MM.1S (cell line): ENCODE measurements at regions not wholly inside any gene's neighbourhood (a gene's known extent, or its start where the extent isn't known, plus 50 kb on each side); places are given as distances from the start of the nearest gene placed in this dataset.

Experiments used
- DNase-seq: peaks from one replicate; pipeline ENCODE4 v3.0.0-alpha.2; 2015
- H2AFZ ChIP-seq: fragments of 300-600 bp; sonication (generic); 2 replicates; pipeline ENCODE4 v1.6.0; 2016; ENCODE audit warnings: antibody characterized with exemption, low read length
- H3F3A ChIP-seq: fragments of 300-600 bp; sonication (generic); 2 replicates; pipeline ENCODE4 v1.6.1; 2016; ENCODE audit warnings: mild to moderate bottlenecking, antibody characterized with exemption, low read length, moderate library complexity, mixed read lengths; ENCODE audit not compliant: insufficient read depth
- H3K27ac ChIP-seq: fragments of 300-600 bp; sonication (generic); 2 replicates; pipeline ENCODE4 v1.5.1; 2016; ENCODE audit warnings: mild to moderate bottlenecking, low read length
- H3K27me3 ChIP-seq: fragments of 300-600 bp; sonication (generic); replicated peaks from 2 replicates; pipeline ENCODE4 v1.6.0; 2016; ENCODE audit warnings: low read length; ENCODE audit not compliant: insufficient read depth
- H3K36me3 ChIP-seq: fragments of 300-600 bp; sonication (generic); replicated peaks from 2 replicates; pipeline ENCODE4 v1.6.1; 2016; ENCODE audit warnings: mild to moderate bottlenecking, low read length, mixed read lengths; ENCODE audit not compliant: insufficient read depth
- H3K4me1 ChIP-seq: fragments of 300-600 bp; sonication (generic); 2 replicates; pipeline ENCODE4 v1.6.1; 2016; ENCODE audit warnings: low read length, mixed read lengths
- H3K4me2 ChIP-seq: fragments of 300-600 bp; sonication (generic); 2 replicates; pipeline ENCODE4 v1.6.0; 2016; ENCODE audit warnings: low read depth, low read length
- H3K4me3 ChIP-seq: fragments of 300-600 bp; sonication (generic); 2 replicates; pipeline ENCODE4 v1.5.1; 2016; ENCODE audit warnings: low read length, mixed read lengths
- H3K79me2 ChIP-seq: fragments of 300-600 bp; sonication (generic); 2 replicates; pipeline ENCODE4 v1.6.1; 2016; ENCODE audit warnings: mixed run types, low read length, mixed read lengths
- H3K9ac ChIP-seq: fragments of 300-600 bp; sonication (generic); 2 replicates; pipeline ENCODE4 v1.6.1; 2016; ENCODE audit warnings: low read length, mixed read lengths
- H3K9me2 ChIP-seq: fragments of 300-600 bp; sonication (generic); replicated peaks from 2 replicates; pipeline ENCODE4 v1.6.1; 2016; ENCODE audit warnings: mild to moderate bottlenecking, low read length, mixed read lengths; ENCODE audit not compliant: insufficient read depth
- H3K9me3 ChIP-seq: fragments of 300-600 bp; sonication (generic); replicated peaks from 2 replicates; pipeline ENCODE4 v1.6.1; 2016; ENCODE audit warnings: mild to moderate bottlenecking, low read length, mixed read lengths; ENCODE audit not compliant: insufficient read depth
- H4K20me1 ChIP-seq: fragments of 300-600 bp; sonication (generic); 2 replicates; pipeline ENCODE4 v1.6.1; 2016; ENCODE audit warnings: mild to moderate bottlenecking, low read length, moderate library complexity, mixed read lengths; ENCODE audit not compliant: insufficient read depth
- EZH2 ChIP-seq: fragments of 300-600 bp; sonication (generic); optimal IDR thresholded peaks from 2 replicates; pipeline ENCODE3; 2017; ENCODE audit warnings: low read depth, mild to moderate bottlenecking, antibody characterized with exemption, low read length, mixed read lengths
- EZH2phosphoT487 ChIP-seq: fragments of 300-600 bp; sonication (generic); IDR thresholded peaks from 2 replicates; pipeline ENCODE4 v1.6.1; 2018; ENCODE audit warnings: antibody characterized with exemption, low read length
- TF ChIP-seq, protein P1 (sequence below): fragments of 300-600 bp; sonication (generic); IDR thresholded peaks from 2 replicates; pipeline ENCODE4 v1.5.1; 2016; ENCODE audit warnings: antibody characterized with exemption, low read length, mixed read lengths

DNA sequence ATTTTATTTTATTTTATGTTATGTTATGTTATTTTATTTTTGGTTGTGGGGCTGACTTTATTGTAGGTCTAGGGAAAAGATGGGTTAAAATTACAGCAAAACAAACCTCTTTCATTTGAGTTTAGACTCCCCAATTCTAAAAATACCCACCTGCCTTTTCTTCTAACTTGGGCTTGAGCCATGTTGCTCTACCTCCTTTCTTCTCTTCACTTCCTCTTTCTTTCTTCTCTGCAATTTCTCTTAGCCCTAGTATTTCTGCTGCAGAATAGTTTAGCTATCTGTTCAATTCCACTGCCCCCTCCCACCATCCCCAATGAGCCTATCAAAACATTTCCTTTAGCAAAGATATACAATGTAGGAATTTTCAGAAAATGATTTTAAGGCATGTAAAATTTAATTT, 653.3 kb downstream of the ARAP2 start:
- Histone ChIP-seq H2AFZ (no peak overlapping the region), H3K27me3 (no peaks in the 10 kb centered on the region), H3K9me3 (no peaks in the 10 kb centered on the region), H3K4me2 (no peak overlapping the region), H3K36me3 (no peaks in the 10 kb centered on the region), H3K9me2 (no peaks in the 10 kb centered on the region), H3K79me2 (no peaks in the 10 kb centered on the region), H3K9ac (no peak overlapping the region), H3F3A (no peaks in the 10 kb centered on the region), H3K27ac (no peak overlapping the region), H4K20me1 (no peaks in the 10 kb centered on the region), H3K4me1 (no peaks in the 10 kb centered on the region), H3K4me3 (no peak overlapping the region)
- TF ChIP-seq EZH2 (no peak), EZH2phosphoT487 (no peak)
- TF ChIP-seq, protein P1, sequence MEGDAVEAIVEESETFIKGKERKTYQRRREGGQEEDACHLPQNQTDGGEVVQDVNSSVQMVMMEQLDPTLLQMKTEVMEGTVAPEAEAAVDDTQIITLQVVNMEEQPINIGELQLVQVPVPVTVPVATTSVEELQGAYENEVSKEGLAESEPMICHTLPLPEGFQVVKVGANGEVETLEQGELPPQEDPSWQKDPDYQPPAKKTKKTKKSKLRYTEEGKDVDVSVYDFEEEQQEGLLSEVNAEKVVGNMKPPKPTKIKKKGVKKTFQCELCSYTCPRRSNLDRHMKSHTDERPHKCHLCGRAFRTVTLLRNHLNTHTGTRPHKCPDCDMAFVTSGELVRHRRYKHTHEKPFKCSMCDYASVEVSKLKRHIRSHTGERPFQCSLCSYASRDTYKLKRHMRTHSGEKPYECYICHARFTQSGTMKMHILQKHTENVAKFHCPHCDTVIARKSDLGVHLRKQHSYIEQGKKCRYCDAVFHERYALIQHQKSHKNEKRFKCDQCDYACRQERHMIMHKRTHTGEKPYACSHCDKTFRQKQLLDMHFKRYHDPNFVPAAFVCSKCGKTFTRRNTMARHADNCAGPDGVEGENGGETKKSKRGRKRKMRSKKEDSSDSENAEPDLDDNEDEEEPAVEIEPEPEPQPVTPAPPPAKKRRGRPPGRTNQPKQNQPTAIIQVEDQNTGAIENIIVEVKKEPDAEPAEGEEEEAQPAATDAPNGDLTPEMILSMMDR, result no peak
- DNase-seq, result no peak

- Histone ChIP-seq H3K4me1 (no peaks in the 10 kb centered on the region), H3K27ac (no peak overlapping the region), H3K4me2 (peak overlapping the region; percentile 18; the same call in 1 of the 2 replicates), H3K79me2 (no peaks in the 10 kb centered on the region), H3F3A (no peaks in the 10 kb centered on the region), H3K9me2 (no peaks in the 10 kb centered on the region), H3K27me3 (no peaks in the 10 kb centered on the region), H3K9me3 (no peaks in the 10 kb centered on the region), H2AFZ (no peak overlapping the region), H3K9ac (no peak overlapping the region), H3K36me3 (no peaks in the 10 kb centered on the region), H4K20me1 (no peaks in the 10 kb centered on the region), H3K4me3 (0 out of 2 replicates have a peak overlapping the region, but pooled peaks have one; percentile 6)
- DNase-seq, result no peak
- TF ChIP-seq EZH2phosphoT487 (no peak), EZH2 (no peak)
Measured at GRCh38 chr4:35604252-35604651, 640.1 kb downstream of the ARAP2 start.

- DNase-seq, result peak; percentile 42
- Histone ChIP-seq H4K20me1 (no peaks in the 10 kb centered on the region), H3K9ac (no peak overlapping the region), H3K36me3 (no peaks in the 10 kb centered on the region), H3K4me1 (no peaks in the 10 kb centered on the region), H3K4me3 (0 out of 2 replicates have a peak overlapping the region, but pooled peaks have one; percentile 6), H3K27ac (no peak overlapping the region), H3F3A (no peaks in the 10 kb centered on the region), H3K9me3 (no peaks in the 10 kb centered on the region), H3K79me2 (no peaks in the 10 kb centered on the region), H2AFZ (no peak overlapping the region), H3K9me2 (no peaks in the 10 kb centered on the region), H3K27me3 (no peaks in the 10 kb centered on the region), H3K4me2 (peak overlapping the region; percentile 18; the same call in 1 of the 2 replicates)
- TF ChIP-seq, protein P1, result no peak
- TF ChIP-seq EZH2phosphoT487, result no peak
- no peak for TF ChIP-seq EZH2
Measured at GRCh38 chr4:35604724-35605123, 639.6 kb downstream of the ARAP2 start.

GRCh38 chr4:35608205-35608604, 636.1 kb downstream of the ARAP2 start:
- Histone ChIP-seq H2AFZ (no peak overlapping the region), H3K4me2 (no peak overlapping the region), H3K36me3 (no peaks in the 10 kb centered on the region), H3K27ac (no peak overlapping the region), H3K4me1 (no peaks in the 10 kb centered on the region), H3K4me3 (no peak overlapping the region), H3F3A (no peaks in the 10 kb centered on the region), H4K20me1 (no peaks in the 10 kb centered on the region), H3K27me3 (no peaks in the 10 kb centered on the region), H3K9me2 (no peaks in the 10 kb centered on the region), H3K9me3 (no peaks in the 10 kb centered on the region), H3K9ac (no peak overlapping the region), H3K79me2 (no peaks in the 10 kb centered on the region)
- TF ChIP-seq, protein P1, result no peak
- no peak for TF ChIP-seq EZH2
- TF ChIP-seq EZH2phosphoT487, result no peak
- no peak for DNase-seq
